Fibroblast of lung (primary cell): ENCODE measurements at regions not wholly inside any gene's neighbourhood (a gene's known extent, or its start where the extent isn't known, plus 50 kb on each side); places are given as distances from the start of the nearest gene placed in this dataset.
"Not testable (repeated sequence)": the region's sequence is repeated elsewhere in the genome, so short reads cannot be mapped to it uniquely, and the experiment has no call there.

ENCODE experiments used
- CTCF ChIP-seq, 2 donors: IDR thresholded peaks in 1 of 2; conservative IDR thresholded peaks in 1 of 2; 1 replicate in 1 of 2; 2 replicates in 1 of 2; pipeline ENCODE4 v1.5.1; 2011 to 2012; ENCODE audit warnings: low read length in 2 of 2, control low read depth in 1 of 2, inconsistent platforms in 1 of 2, low read depth in 1 of 2, mild to moderate bottlenecking in 1 of 2
- EZH2 ChIP-seq: IDR thresholded peaks from 2 replicates; pipeline ENCODE4 v1.5.1; 2012; ENCODE audit warnings: low read length, control low read depth, mild to moderate bottlenecking; ENCODE audit errors: missing control alignments

GRCh38 chr13:58714016-58714415 lies 1082.5 kb downstream of the PCDH17 start:
- not testable (repeated sequence) for TF ChIP-seq CTCF (conservative IDR thresholded peaks at IDR 0.05 in 1 of 2, IDR thresholded peaks at IDR 0.05 in 1 of 2; ENCODE audit: low read depth in 1 of 2, low read length in 2 of 2); EZH2
